A549 (cell line): ENCODE measurements at regions not wholly inside any gene's neighbourhood (a gene's known extent, or its start where the extent isn't known, plus 50 kb on each side); places are given as distances from the start of the nearest gene placed in this dataset.

Source experiments
- ATAC-seq, 2 experiments: fragments of 200-7000 bp in 1 of 2; fragments of >200 bp in 1 of 2; cut with Nextera tagmentation in 1 of 2; cut with Tn5 transposase in 1 of 2; 3 replicates each; pipeline versions ENCODE4 v1.8.0 to v1.9.1; 2018 to 2020; ENCODE audit warnings: mild to moderate bottlenecking in 1 of 2, moderate library complexity in 1 of 2
- CTCF ChIA-PET: fragments of 300-600 bp; sonication (Branson Sonifier 250); formaldehyde crosslinking; extraction: SDS; loops from one replicate; lab custom pipeline; 2021; ENCODE audit warnings: antibody characterized with exemption, inconsistent platforms; lab: Yijun Ruan, JAX
- POLR2A ChIA-PET: fragments of 350-600 bp; formaldehyde crosslinking; extraction: SDS; loops from one replicate; lab custom pipeline; 2021; ENCODE audit warnings: antibody characterized with exemption, inconsistent platforms; lab: Yijun Ruan, JAX
- DNase-seq, 2 experiments: peaks; one replicate each; pipeline versions ENCODE4 v3.0.0 to v3.0.0-alpha.2; 2011 to 2016; ENCODE audit warnings: low read depth in 1 of 2, low spot score in 1 of 2
- FAIRE-seq: peaks from 2 replicates; lab custom pipeline; 2011; peaks lifted over from hg19 to GRCh38; lab: Jason Lieb, UNC
- H3K27ac ChIP-seq, 2 experiments: fragments of >200 bp; sonication (Bioruptor Twin); formaldehyde crosslinking; 3 replicates each; pipeline ENCODE4 v1.5.1; 2016 to 2017
- H3K4me1 ChIP-seq: fragments of >200 bp; sonication (Bioruptor Twin); formaldehyde crosslinking; 3 replicates; pipeline ENCODE4 v1.6.1; 2016
- H3K4me2 ChIP-seq: fragments of >200 bp; sonication (Bioruptor Twin); formaldehyde crosslinking; 3 replicates; pipeline ENCODE4 v1.6.1; 2016
- H3K4me3 ChIP-seq: fragments of >200 bp; sonication (Bioruptor Twin); formaldehyde crosslinking; 3 replicates; pipeline ENCODE4 v1.5.1; 2016
- H3K9me3 ChIP-seq: fragments of >200 bp; sonication (Bioruptor Twin); formaldehyde crosslinking; 3 replicates; pipeline ENCODE4 v1.6.1; 2016
- CBX8 ChIP-seq: fragments of 200-600 bp; sonication (generic); IDR thresholded peaks from 2 replicates; pipeline ENCODE4 v1.6.1; 2016
- CEBPB ChIP-seq, 2 experiments: fragments of >200 bp in 1 of 2; sonication (Bioruptor Twin) in 1 of 2; formaldehyde crosslinking in 1 of 2; IDR thresholded peaks; 2 replicates each; pipeline ENCODE4 v1.6.1; 2012 to 2016
- CHD2 ChIP-seq: fragments of 150-350 bp; IDR thresholded peaks from 2 replicates; pipeline ENCODE4 v1.6.1; 2014; ENCODE audit warnings: low read length; ENCODE audit not compliant: partially characterized antibody
- CHD4 ChIP-seq: fragments of 200-600 bp; sonication (generic); IDR thresholded peaks from 2 replicates; pipeline ENCODE4 v1.6.1; 2016; ENCODE audit warnings: antibody characterized with exemption, mild to moderate bottlenecking, borderline replicate concordance
- EHF ChIP-seq: fragments of 250-450 bp; sonication (Bioruptor Pico); IDR thresholded peaks from 2 replicates; pipeline ENCODE4 v1.5.0; 2020; ENCODE audit warnings: mild to moderate bottlenecking
- EHMT2 ChIP-seq: fragments of 200-600 bp; sonication (generic); IDR thresholded peaks from 2 replicates; pipeline ENCODE4 v1.6.1; 2016; ENCODE audit warnings: antibody characterized with exemption, low read depth, mild to moderate bottlenecking, moderate library complexity
- ESRRA ChIP-seq: fragments of 150-350 bp; IDR thresholded peaks from 2 replicates; pipeline ENCODE4 v1.6.1; 2014; ENCODE audit warnings: mild to moderate bottlenecking, low read length, borderline replicate concordance
- FOXS1 ChIP-seq: fragments of 250-450 bp; sonication (Bioruptor Pico); IDR thresholded peaks from 2 replicates; pipeline ENCODE4 v1.5.0; 2020; ENCODE audit warnings: mild to moderate bottlenecking, moderate library complexity
- HOXB5 ChIP-seq: fragments of 250-450 bp; sonication (Bioruptor Pico); IDR thresholded peaks from 2 replicates; pipeline ENCODE4 v1.5.0; 2020; ENCODE audit warnings: mild to moderate bottlenecking, moderate library complexity
- JUN ChIP-seq, 2 experiments: fragments of >200 bp; sonication (Bioruptor Twin); formaldehyde crosslinking; IDR thresholded peaks; 2 replicates in 1 of 2; 3 replicates in 1 of 2; pipeline ENCODE4 v1.6.1; 2016 to 2017
- KDM1A ChIP-seq: fragments of 200-600 bp; sonication (generic); IDR thresholded peaks from 2 replicates; pipeline ENCODE4 v1.6.1; 2016; ENCODE audit warnings: low read depth, mild to moderate bottlenecking
- MAFK ChIP-seq: fragments of 450-650 bp; IDR thresholded peaks from 2 replicates; pipeline ENCODE4 v1.6.1; 2014; ENCODE audit not compliant: partially characterized antibody
- NR3C1 ChIP-seq: fragments of >200 bp; sonication (Bioruptor Twin); formaldehyde crosslinking; IDR thresholded peaks from 3 replicates; pipeline ENCODE4 v1.6.1; 2017
- PHF8 ChIP-seq: fragments of 200-600 bp; sonication (generic); IDR thresholded peaks from 2 replicates; pipeline ENCODE4 v1.6.1; 2016; ENCODE audit warnings: low read depth, mild to moderate bottlenecking, antibody characterized with exemption, moderate library complexity, borderline replicate concordance
- POLR2A ChIP-seq: IDR thresholded peaks from 2 replicates; pipeline ENCODE4 v1.6.1; 2012; ENCODE audit warnings: mild to moderate bottlenecking, low read length
- POLR2AphosphoS2 ChIP-seq: conservative IDR thresholded peaks from 2 replicates; pipeline ENCODE4 v1.6.1; 2012; ENCODE audit warnings: low read length, improper control_type of control experiment, inconsistent platforms
- RAD21 ChIP-seq, 2 experiments: fragments of >200 bp in 1 of 2; sonication (Bioruptor Twin) in 1 of 2; formaldehyde crosslinking in 1 of 2; IDR thresholded peaks in 1 of 2; conservative IDR thresholded peaks in 1 of 2; 2 replicates in 1 of 2; 3 replicates in 1 of 2; pipeline ENCODE4 v1.6.1; 2012 to 2018; ENCODE audit warnings: inconsistent platforms in 1 of 2
- RARB ChIP-seq: fragments of 250-450 bp; sonication (Bioruptor Pico); IDR thresholded peaks from 2 replicates; pipeline ENCODE4 v1.8.0; 2021; ENCODE audit warnings: mild to moderate bottlenecking, moderate library complexity
- RCOR1 ChIP-seq: fragments of 150-350 bp; IDR thresholded peaks from 2 replicates; pipeline ENCODE4 v1.6.1; 2014; ENCODE audit warnings: antibody characterized with exemption, low read length, low read depth
- SREBF2 ChIP-seq: fragments of 450-650 bp; IDR thresholded peaks from 2 replicates; pipeline ENCODE4 v1.6.1; 2014; ENCODE audit warnings: mild to moderate bottlenecking, moderate library complexity
- TFCP2L1 ChIP-seq: fragments of 250-450 bp; sonication (Bioruptor Pico); IDR thresholded peaks from 2 replicates; pipeline ENCODE4 v1.5.0; 2021; ENCODE audit warnings: mild to moderate bottlenecking
- TP53 ChIP-seq: fragments of 250-450 bp; sonication (Bioruptor Pico); IDR thresholded peaks from 2 replicates; pipeline ENCODE4 v1.5.0; 2021; ENCODE audit warnings: mild to moderate bottlenecking, moderate library complexity
- ZC3H11A ChIP-seq: fragments of 450-650 bp; IDR thresholded peaks from 2 replicates; pipeline ENCODE4 v1.6.1; 2014; ENCODE audit warnings: antibody characterized with exemption, mild to moderate bottlenecking
- ZNF302 ChIP-seq: fragments of 250-450 bp; sonication (Bioruptor Pico); IDR thresholded peaks from 2 replicates; pipeline ENCODE4 v1.9.0; 2021; ENCODE audit warnings: inconsistent platforms, mild to moderate bottlenecking, moderate library complexity
- ZSCAN20 ChIP-seq: fragments of 250-450 bp; sonication (Bioruptor Pico); IDR thresholded peaks from 2 replicates; pipeline ENCODE4 v1.8.0; 2022; ENCODE audit warnings: mild to moderate bottlenecking, moderate library complexity
- WGBS: methylation state at CpG from one replicate; pipeline ENCODE4 v1.1.6; 2017; ENCODE audit errors: missing lambda C conversion rate; 5-methylcytosine and 5-hydroxymethylcytosine counted together
- TF ChIP-seq, protein P1 (sequence below): IDR thresholded peaks from 2 replicates; pipeline ENCODE4 v1.6.1; 2012; ENCODE audit warnings: low read depth, borderline replicate concordance
- TF ChIP-seq, protein P2 (sequence below): fragments of 250-450 bp; sonication (Bioruptor Pico); IDR thresholded peaks from 2 replicates; pipeline ENCODE4 v1.5.0; 2021; ENCODE audit warnings: mild to moderate bottlenecking, moderate library complexity, borderline replicate concordance
- TF ChIP-seq, protein P3 (sequence below): fragments of >200 bp; sonication (Bioruptor Twin); formaldehyde crosslinking; IDR thresholded peaks from 3 replicates; pipeline ENCODE4 v1.6.1; 2016

DNA sequence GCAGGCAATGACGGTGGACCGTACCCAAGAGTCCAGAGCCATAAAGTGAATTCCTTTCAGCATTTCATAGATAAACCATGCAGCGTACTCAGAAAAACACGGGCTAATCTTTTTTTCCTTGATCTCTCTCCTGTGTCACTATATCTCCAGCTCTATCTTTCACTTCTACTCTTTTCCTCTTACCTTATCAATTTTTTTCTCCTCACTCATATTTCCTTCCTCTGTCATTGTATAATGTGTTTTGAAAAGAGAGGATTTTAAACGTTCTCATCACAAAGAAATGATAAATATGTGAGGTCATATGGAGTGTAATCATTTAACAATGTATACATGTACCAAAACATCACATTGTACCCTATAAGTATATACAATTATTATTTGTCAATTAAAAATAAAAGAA is 176.5 kb downstream of the CPE start (continued):
- TF ChIP-seq NR3C1 (no peak), CBX8 (no peak), CEBPB (IDR thresholded peaks at IDR 0.05) (no peak), PHF8 (no peak), ZSCAN20 (CRISPR knock-in tag) (no peak), JUN (IDR thresholded peaks at IDR 0.05) (no peak), RARB (CRISPR knock-in tag) (no peak)
- TF ChIP-seq, protein P1, sequence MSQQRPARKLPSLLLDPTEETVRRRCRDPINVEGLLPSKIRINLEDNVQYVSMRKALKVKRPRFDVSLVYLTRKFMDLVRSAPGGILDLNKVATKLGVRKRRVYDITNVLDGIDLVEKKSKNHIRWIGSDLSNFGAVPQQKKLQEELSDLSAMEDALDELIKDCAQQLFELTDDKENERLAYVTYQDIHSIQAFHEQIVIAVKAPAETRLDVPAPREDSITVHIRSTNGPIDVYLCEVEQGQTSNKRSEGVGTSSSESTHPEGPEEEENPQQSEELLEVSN = no peak

DNA sequence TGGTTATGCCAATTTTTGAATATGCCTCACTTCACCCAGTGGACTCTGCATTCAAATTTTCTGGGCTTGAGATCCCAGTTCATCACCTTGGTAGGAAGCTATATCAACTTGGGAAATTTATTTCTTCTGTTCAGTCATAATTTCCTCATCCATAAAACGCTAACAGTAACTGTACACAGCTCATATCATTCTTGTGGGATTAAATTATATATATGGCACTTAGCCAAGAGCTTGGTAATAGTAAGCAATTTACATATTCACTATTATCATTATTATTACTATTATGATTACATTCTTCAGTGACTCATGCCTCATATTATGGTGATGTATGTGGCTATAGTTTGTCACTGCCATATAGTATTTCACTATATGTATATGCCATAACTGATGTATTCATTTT is 177.6 kb downstream of the CPE start:
- no peak overlapping the region for H3K4me2 ChIP-seq
- ATAC-seq (no peak), FAIRE-seq (no peak), DNase-seq (no peak)
- ChIA-PET CTCF (no interaction called here), POLR2A (no interaction called here)
- no peak overlapping the region for H3K4me3 ChIP-seq
- no peaks in the 10 kb centered on the region for H3K9me3 ChIP-seq
- H3K27ac ChIP-seq = no peak overlapping the region
- no peak for TF ChIP-seq MAFK
- no peak for TF ChIP-seq RCOR1
- no peak for TF ChIP-seq POLR2A
- no peak for TF ChIP-seq POLR2AphosphoS2
- no peak for TF ChIP-seq RAD21 (conservative IDR thresholded peaks at IDR 0.05 in 1 of 2, IDR thresholded peaks at IDR 0.05 in 1 of 2)
- TF ChIP-seq CHD2 = no peak
- TF ChIP-seq, protein P2, sequence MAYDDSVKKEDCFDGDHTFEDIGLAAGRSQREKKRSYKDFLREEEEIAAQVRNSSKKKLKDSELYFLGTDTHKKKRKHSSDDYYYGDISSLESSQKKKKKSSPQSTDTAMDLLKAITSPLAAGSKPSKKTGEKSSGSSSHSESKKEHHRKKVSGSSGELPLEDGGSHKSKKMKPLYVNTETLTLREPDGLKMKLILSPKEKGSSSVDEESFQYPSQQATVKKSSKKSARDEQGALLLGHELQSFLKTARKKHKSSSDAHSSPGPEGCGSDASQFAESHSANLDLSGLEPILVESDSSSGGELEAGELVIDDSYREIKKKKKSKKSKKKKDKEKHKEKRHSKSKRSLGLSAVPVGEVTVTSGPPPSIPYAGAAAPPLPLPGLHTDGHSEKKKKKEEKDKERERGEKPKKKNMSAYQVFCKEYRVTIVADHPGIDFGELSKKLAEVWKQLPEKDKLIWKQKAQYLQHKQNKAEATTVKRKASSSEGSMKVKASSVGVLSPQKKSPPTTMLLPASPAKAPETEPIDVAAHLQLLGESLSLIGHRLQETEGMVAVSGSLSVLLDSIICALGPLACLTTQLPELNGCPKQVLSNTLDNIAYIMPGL (CRISPR knock-in tag) = no peak
- WGBS = 0% methylated on average over 1 of the region's 1 CpG
- H3K4me1 ChIP-seq = no peaks in the 10 kb centered on the region

DNA sequence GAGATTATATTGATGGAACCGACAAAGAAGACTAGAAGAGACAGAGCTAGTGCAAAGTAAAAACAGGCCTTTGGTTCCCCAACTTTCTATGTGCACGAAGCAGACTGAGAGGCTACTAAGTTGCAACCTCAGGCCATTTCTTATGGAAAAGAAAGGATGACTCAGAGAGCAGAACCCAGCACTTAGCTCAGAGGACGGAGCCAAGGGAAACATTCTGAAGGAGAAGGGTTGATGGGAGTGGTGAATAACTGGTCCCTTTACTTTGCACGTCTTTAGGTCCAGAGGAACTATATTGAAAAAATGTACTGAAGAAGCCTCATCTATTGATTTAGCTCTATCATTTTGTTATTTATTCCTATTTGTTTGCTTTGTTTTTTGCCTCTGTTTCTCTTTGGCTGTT is 182.1 kb downstream of the CPE start:
- WGBS = 25% methylated on average over 4 of the region's 4 CpGs
- CTCF ChIA-PET = interaction anchor here (1.1 kb wide), 1 partner anchor 24 kb away, joined by 3 read pairs; no protein-coding TSS in a partner anchor

DNA sequence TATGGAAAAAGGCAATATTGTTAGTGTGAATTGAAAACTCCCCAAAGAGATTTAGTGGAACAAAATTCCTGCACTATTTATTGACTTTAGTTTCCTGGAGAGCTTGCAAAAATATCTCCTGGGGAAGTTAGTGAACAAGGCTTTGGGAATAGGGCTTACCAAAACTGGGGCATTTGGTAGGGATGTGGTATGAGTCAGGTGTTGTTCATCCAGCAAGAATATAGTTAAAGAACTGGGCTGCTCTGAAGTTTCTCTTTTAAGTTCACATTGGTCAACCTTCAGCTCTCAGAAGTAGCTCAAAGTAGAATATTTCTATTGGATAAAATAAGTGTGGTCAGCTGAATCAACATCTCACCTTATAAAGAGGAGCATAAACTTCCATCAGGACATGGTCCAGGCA is 185.0 kb downstream of the CPE start:
- no peaks in the 10 kb centered on the region for H3K4me1 ChIP-seq
- POLR2A ChIA-PET = no interaction called here
- no peak overlapping the region for H3K4me2 ChIP-seq
- ATAC-seq (no peak), FAIRE-seq (no peak), DNase-seq (no peak)
- no peaks in the 10 kb centered on the region for H3K9me3 ChIP-seq
- CTCF ChIA-PET = no interaction called here
- no peak overlapping the region for H3K27ac ChIP-seq
- TF ChIP-seq, protein P1 = no peak
- TF ChIP-seq TP53 (CRISPR knock-in tag) (no peak), ESRRA (no peak), HOXB5 (CRISPR knock-in tag) (no peak), CBX8 (no peak), ZC3H11A (no peak), EHF (CRISPR knock-in tag) (no peak), CHD4 (no peak)
- TF ChIP-seq, protein P3, sequence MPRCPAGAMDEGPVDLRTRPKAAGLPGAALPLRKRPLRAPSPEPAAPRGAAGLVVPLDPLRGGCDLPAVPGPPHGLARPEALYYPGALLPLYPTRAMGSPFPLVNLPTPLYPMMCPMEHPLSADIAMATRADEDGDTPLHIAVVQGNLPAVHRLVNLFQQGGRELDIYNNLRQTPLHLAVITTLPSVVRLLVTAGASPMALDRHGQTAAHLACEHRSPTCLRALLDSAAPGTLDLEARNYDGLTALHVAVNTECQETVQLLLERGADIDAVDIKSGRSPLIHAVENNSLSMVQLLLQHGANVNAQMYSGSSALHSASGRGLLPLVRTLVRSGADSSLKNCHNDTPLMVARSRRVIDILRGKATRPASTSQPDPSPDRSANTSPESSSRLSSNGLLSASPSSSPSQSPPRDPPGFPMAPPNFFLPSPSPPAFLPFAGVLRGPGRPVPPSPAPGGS = no peak
- H3K4me3 ChIP-seq = no peak overlapping the region

More for the DNA sequence above, 182.1 kb downstream of the CPE start:
- Histone ChIP-seq H3K9me3 (no peaks in the 10 kb centered on the region), H3K4me3 (no peak overlapping the region), H3K27ac (no peak overlapping the region), H3K4me2 (no peak overlapping the region), H3K4me1 (no peaks in the 10 kb centered on the region)
- TF ChIP-seq ZSCAN20 (CRISPR knock-in tag) (no peak), KDM1A (no peak), EHMT2 (no peak), TFCP2L1 (no peak), NR3C1 (no peak), FOXS1 (CRISPR knock-in tag) (no peak), SREBF2 (no peak), CHD2 (no peak), ZNF302 (CRISPR knock-in tag) (no peak), MAFK (no peak)
- TF ChIP-seq, protein P1 = no peak
- FAIRE-seq (no peak), ATAC-seq (no peak), DNase-seq (no peak)
- POLR2A ChIA-PET = no interaction called here
